SK-N-SH (cell line): ENCODE measurements at regions not wholly inside any gene's neighbourhood (a gene's known extent, or its start where the extent isn't known, plus 50 kb on each side); places are given as distances from the start of the nearest gene placed in this dataset.

ENCODE experiments used
- CTCF ChIA-PET: fragments of 300-600, 350-600 bp; formaldehyde crosslinking; extraction: SDS; loops from one replicate; lab custom pipeline; 2021; lab: Yijun Ruan, JAX
- POLR2A ChIA-PET: fragments of 350-600 bp; sonication (Branson Sonifier 250); formaldehyde crosslinking; extraction: SDS; loops from one replicate; lab custom pipeline; 2020; ENCODE audit warnings: antibody characterized with exemption, inconsistent platforms; lab: Yijun Ruan, JAX
- DNase-seq: peaks from one replicate; pipeline ENCODE4 v3.0.0; 2012
- H2AFZ ChIP-seq: fragments of 200-600 bp; sonication (generic); 2 replicates; pipeline ENCODE4 v1.8.1; 2016; ENCODE audit warnings: antibody characterized with exemption, mild to moderate bottlenecking, low read depth
- H3F3A ChIP-seq: fragments of 200-600 bp; sonication (generic); replicated peaks from 2 replicates; pipeline ENCODE3; 2016; ENCODE audit warnings: antibody characterized with exemption, mild to moderate bottlenecking; ENCODE audit not compliant: insufficient read depth
- H3K27ac ChIP-seq, 2 experiments: fragments of 200-500 bp in 1 of 2; fragments of 200-600 bp in 1 of 2; sonication (Bioruptor generic) in 1 of 2; sonication (generic), shearing (Covaris generic) in 1 of 2; 2 replicates each; pipeline versions ENCODE4 v1.5.1 to v1.6.1; 2014 to 2016; ENCODE audit warnings: low read depth in 2 of 2, inconsistent platforms in 1 of 2, low read length in 1 of 2, mild to moderate bottlenecking in 1 of 2, mixed read lengths in 1 of 2
- H3K27me3 ChIP-seq: fragments of 200-600 bp; sonication (generic), shearing (Covaris generic); 2 replicates; pipeline ENCODE4 v1.6.1; 2016; ENCODE audit warnings: mixed run types; ENCODE audit not compliant: insufficient read depth
- H3K36me3 ChIP-seq, 2 experiments: fragments of 200-500 bp in 1 of 2; fragments of 200-600 bp in 1 of 2; sonication (Bioruptor generic) in 1 of 2; sonication (generic) in 1 of 2; replicated peaks in 1 of 2; 2 replicates each; pipeline versions ENCODE3 to v1.5.1; 2014 to 2016; ENCODE audit warnings: low read length in 1 of 2, mild to moderate bottlenecking in 1 of 2; ENCODE audit not compliant: insufficient read depth in 2 of 2, control insufficient read depth in 1 of 2
- H3K4me1 ChIP-seq, 2 experiments: fragments of 200-500 bp in 1 of 2; fragments of 200-600 bp in 1 of 2; sonication (Bioruptor generic) in 1 of 2; sonication (generic), shearing (Covaris generic) in 1 of 2; 2 replicates each; pipeline versions ENCODE4 v1.5.1 to v1.6.1; 2014 to 2016; ENCODE audit warnings: low read depth in 1 of 2, low read length in 1 of 2, mixed run types in 1 of 2; ENCODE audit not compliant: insufficient read depth in 2 of 2, control insufficient read depth in 1 of 2
- H3K4me2 ChIP-seq: fragments of 200-600 bp; sonication (generic), shearing (Covaris generic); 2 replicates; pipeline ENCODE4 v1.6.1; 2017; ENCODE audit warnings: mixed run types
- H3K4me3 ChIP-seq, 2 experiments: fragments of 200-500 bp in 1 of 2; fragments of 200-600 bp in 1 of 2; sonication (Bioruptor generic) in 1 of 2; sonication (generic), shearing (Covaris generic) in 1 of 2; 2 replicates each; pipeline versions ENCODE4 v1.5.1 to v1.8.1; 2014 to 2016; ENCODE audit warnings: low read depth in 2 of 2, inconsistent platforms in 1 of 2, low read length in 1 of 2, mild to moderate bottlenecking in 1 of 2, mixed read lengths in 1 of 2, moderate library complexity in 1 of 2
- H3K79me2 ChIP-seq: fragments of 200-600 bp; sonication (generic); 2 replicates; pipeline ENCODE4 v1.8.1; 2017; ENCODE audit warnings: mild to moderate bottlenecking; ENCODE audit not compliant: insufficient read depth
- H3K9ac ChIP-seq: fragments of 200-600 bp; sonication (generic); 2 replicates; pipeline ENCODE4 v1.6.1; 2017; ENCODE audit warnings: mixed run types
- H3K9me2 ChIP-seq: fragments of 200-600 bp; sonication (generic); 2 replicates; pipeline ENCODE4 v1.6.1; 2017; ENCODE audit warnings: mixed run types
- H3K9me3 ChIP-seq: fragments of 200-600 bp; sonication (generic); 2 replicates; pipeline ENCODE4 v1.6.1; 2017; ENCODE audit warnings: mixed run types, mild to moderate bottlenecking, moderate library complexity
- H4K20me1 ChIP-seq: fragments of 200-600 bp; sonication (generic); 2 replicates; pipeline ENCODE4 v1.6.1; 2017; ENCODE audit warnings: mild to moderate bottlenecking, mixed run types; ENCODE audit not compliant: insufficient read depth
- CHD2 ChIP-seq: fragments of 150-350 bp; IDR thresholded peaks from 2 replicates; pipeline ENCODE4 v1.6.1; 2018; ENCODE audit warnings: low read length; ENCODE audit not compliant: partially characterized antibody
- ELF1 ChIP-seq: IDR thresholded peaks from 2 replicates; pipeline ENCODE4 v1.4.0; 2012
- EP300 ChIP-seq, 2 experiments: IDR thresholded peaks; 2 replicates each; pipeline versions ENCODE4 v1.4.0 to v1.6.1; 2012; ENCODE audit warnings: borderline replicate concordance in 1 of 2, low read depth in 1 of 2, low read length in 1 of 2
- EZH2phosphoT487 ChIP-seq: fragments of 200-600 bp; sonication (generic); IDR thresholded peaks from 2 replicates; pipeline ENCODE4 v1.6.1; 2017; ENCODE audit warnings: low read depth, mixed run types, mild to moderate bottlenecking, antibody characterized with exemption, moderate library complexity, borderline replicate concordance
- FOSL2 ChIP-seq: IDR thresholded peaks from 2 replicates; pipeline ENCODE4 v1.4.0; 2012; ENCODE audit warnings: low read depth, mild to moderate bottlenecking, moderate library complexity, borderline replicate concordance
- FOXJ3 ChIP-seq: sonication (generic); formaldehyde crosslinking; IDR thresholded peaks from 2 replicates; pipeline ENCODE4 v1.5.1; 2020; ENCODE audit warnings: mild to moderate bottlenecking, missing genetic modification reagents
- GABPA ChIP-seq: IDR thresholded peaks from 2 replicates; pipeline ENCODE4 v1.4.0; 2012; ENCODE audit warnings: low read depth, mild to moderate bottlenecking
- GATA2 ChIP-seq: sonication (generic); formaldehyde crosslinking; IDR thresholded peaks from 2 replicates; pipeline ENCODE4 v1.5.0; 2020; ENCODE audit warnings: mild to moderate bottlenecking, missing genetic modification reagents
- MAX ChIP-seq: IDR thresholded peaks from 2 replicates; pipeline ENCODE4 v1.4.0; 2012; ENCODE audit warnings: low read depth
- NRF1 ChIP-seq: IDR thresholded peaks from 2 replicates; pipeline ENCODE4 v1.6.1; 2012; ENCODE audit warnings: low read depth, mild to moderate bottlenecking, low read length
- RCOR1 ChIP-seq: fragments of 150-350 bp; IDR thresholded peaks from 2 replicates; pipeline ENCODE4 v1.6.1; 2017; ENCODE audit warnings: antibody characterized with exemption, low read length
- RFX5 ChIP-seq: IDR thresholded peaks from 2 replicates; pipeline ENCODE4 v1.6.1; 2012; ENCODE audit warnings: mild to moderate bottlenecking, improper control_type of control experiment, low read length
- RXRA ChIP-seq: IDR thresholded peaks from 2 replicates; pipeline ENCODE4 v1.4.0; 2012; ENCODE audit warnings: low read depth, mild to moderate bottlenecking, borderline replicate concordance
- SIN3A ChIP-seq: IDR thresholded peaks from 2 replicates; pipeline ENCODE4 v1.6.1; 2012; ENCODE audit warnings: low read depth, mild to moderate bottlenecking, low read length, moderate library complexity, borderline replicate concordance
- SMC3 ChIP-seq: IDR thresholded peaks from 2 replicates; pipeline ENCODE4 v1.6.1; 2012; ENCODE audit warnings: low read depth, low read length, improper control_type of control experiment
- TAF1 ChIP-seq: IDR thresholded peaks from 2 replicates; pipeline ENCODE4 v1.6.1; 2012; ENCODE audit warnings: low read depth, mild to moderate bottlenecking, low read length, moderate library complexity, borderline replicate concordance
- TCF12 ChIP-seq: IDR thresholded peaks from 2 replicates; pipeline ENCODE4 v1.4.0; 2012
- TEAD4 ChIP-seq: IDR thresholded peaks from 2 replicates; pipeline ENCODE4 v1.4.0; 2012; ENCODE audit warnings: mild to moderate bottlenecking, borderline replicate concordance; ENCODE audit not compliant: insufficient read depth
- YY1 ChIP-seq: IDR thresholded peaks from 2 replicates; pipeline ENCODE4 v1.4.0; 2012; ENCODE audit warnings: low read depth, mild to moderate bottlenecking
- WGBS: methylation state at CpG from one replicate; pipeline ENCODE4 v1.1.6; 2017; ENCODE audit warnings: low lambda C conversion rate; 5-methylcytosine and 5-hydroxymethylcytosine counted together
- TF ChIP-seq, protein P1 (sequence below): IDR thresholded peaks from 2 replicates; pipeline ENCODE4; 2012
- TF ChIP-seq, protein P2 (sequence below): IDR thresholded peaks from 2 replicates; pipeline ENCODE4 v1.4.0; 2012; ENCODE audit warnings: low read depth, borderline replicate concordance

DNA sequence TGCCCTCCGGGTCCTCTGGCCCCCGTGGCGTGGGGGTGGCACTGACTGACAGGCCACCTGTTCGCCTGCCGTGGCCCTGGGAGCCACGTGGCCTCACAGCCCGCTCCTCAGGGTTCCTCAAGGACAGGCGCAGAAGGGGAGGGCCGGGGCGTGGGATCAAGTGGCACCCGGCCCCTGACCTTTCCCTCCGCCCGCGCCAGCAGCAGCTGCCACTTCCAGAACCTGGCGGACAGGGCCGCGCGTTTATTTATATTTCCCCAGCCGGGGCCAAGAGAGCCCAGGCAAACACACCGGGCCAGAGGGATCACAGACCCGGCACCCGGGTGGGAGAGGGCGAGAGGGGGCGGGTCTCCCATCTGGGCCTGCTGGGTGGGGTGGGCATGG lies 92.6 kb downstream of the RFLNA start (continued):
- TF ChIP-seq, protein P1, sequence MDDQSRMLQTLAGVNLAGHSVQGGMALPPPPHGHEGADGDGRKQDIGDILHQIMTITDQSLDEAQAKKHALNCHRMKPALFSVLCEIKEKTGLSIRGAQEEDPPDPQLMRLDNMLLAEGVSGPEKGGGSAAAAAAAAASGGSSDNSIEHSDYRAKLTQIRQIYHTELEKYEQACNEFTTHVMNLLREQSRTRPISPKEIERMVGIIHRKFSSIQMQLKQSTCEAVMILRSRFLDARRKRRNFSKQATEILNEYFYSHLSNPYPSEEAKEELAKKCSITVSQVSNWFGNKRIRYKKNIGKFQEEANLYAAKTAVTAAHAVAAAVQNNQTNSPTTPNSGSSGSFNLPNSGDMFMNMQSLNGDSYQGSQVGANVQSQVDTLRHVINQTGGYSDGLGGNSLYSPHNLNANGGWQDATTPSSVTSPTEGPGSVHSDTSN: no peak
- TF ChIP-seq RCOR1 (no peak), SIN3A (no peak)

DNA sequence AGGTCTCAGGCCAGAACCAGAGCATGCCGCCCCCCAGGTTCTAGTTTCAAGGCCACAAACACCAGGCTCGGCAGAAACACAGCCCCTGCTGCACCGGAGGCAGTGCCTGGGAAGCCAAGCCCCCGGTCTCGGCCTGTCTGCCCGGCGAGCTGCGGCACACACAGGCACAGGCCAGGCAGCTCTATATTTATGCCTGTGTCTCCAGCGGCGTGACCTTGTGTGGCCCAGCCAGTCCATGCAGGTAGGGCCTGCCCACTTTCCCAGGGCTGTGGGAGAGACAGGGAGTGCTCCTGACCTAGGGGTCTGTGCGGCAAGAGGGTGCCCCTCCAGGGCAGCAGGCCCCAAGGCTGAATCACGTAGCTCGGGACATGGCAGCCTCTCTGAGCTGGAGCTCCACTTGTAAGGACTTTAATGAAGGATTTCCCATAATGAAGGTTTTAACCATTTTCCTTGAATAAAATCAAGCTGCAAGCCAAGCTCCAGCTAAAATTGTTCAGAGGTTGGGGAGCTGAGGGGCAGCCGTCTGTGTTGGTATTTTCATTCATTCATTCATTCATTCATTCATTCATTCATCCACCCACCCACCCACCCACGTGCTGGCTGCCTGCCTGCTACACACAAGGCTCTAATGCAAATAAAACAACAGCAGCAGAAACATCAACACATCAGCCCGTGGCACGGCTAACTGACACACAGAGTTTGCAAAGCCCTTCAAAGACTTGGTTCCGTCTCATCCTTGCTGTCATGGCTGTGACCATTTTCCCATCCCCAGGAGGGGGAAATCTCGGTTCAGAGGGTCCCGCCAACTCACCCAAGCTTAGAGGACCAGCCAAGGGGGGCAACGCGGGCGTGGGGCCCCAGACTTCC lies 92.0 kb downstream of the RFLNA start:
- POLR2A ChIA-PET: interaction anchor here (0.6 to 0.9 kb wide), 2 partner anchors 354 to 528 kb away, joined by 3 to 4 read pairs; partner anchors contain the start of gene UBC
- peak overlapping the region; percentile 61 to 91; a peak in 3 of 4 replicates for H3K4me3 ChIP-seq
- TF ChIP-seq TEAD4: no peak
- no peak for TF ChIP-seq TAF1
- no peak for TF ChIP-seq TCF12
- no peak for TF ChIP-seq SMC3
- TF ChIP-seq ELF1: no peak
- no peak for TF ChIP-seq RXRA
- TF ChIP-seq, all 33 proteins: peak for 0
- H3K27me3 ChIP-seq: no peaks in the 10 kb centered on the region
- H3K4me1 ChIP-seq: peaks cover 50 to 51% of the 10 kb centered on the region in 2 experiments; a peak in 3 of 4 replicates
- H3K9me2 ChIP-seq: no peaks in the 10 kb centered on the region
- peaks cover 7% of the 10 kb centered on the region; the same call in 1 of the 2 replicates for H4K20me1 ChIP-seq
- H3K36me3 ChIP-seq: peaks cover 22 to 33% of the 10 kb centered on the region in 2 experiments
- H3K27ac ChIP-seq: peak overlapping the region; percentile 53 to 95; a peak in 3 of 4 replicates
- WGBS: 59% methylated on average over 23 of the region's 23 CpGs
- H3K4me2 ChIP-seq: peak overlapping the region; percentile 99
- peaks cover 57% of the 10 kb centered on the region for H3F3A ChIP-seq
- H3K9ac ChIP-seq: peak overlapping the region; percentile 91
- DNase-seq: no peak
- CTCF ChIA-PET: interaction anchor here (1.2 to 2.8 kb wide), 3 partner anchors 12 to 350 kb away, joined by 3 to 9 read pairs (median 4); no protein-coding TSS in a partner anchor
- H3K9me3 ChIP-seq: no peaks in the 10 kb centered on the region
- no peak overlapping the region for H2AFZ ChIP-seq
- H3K79me2 ChIP-seq: peaks cover 85% of the 10 kb centered on the region

DNA sequence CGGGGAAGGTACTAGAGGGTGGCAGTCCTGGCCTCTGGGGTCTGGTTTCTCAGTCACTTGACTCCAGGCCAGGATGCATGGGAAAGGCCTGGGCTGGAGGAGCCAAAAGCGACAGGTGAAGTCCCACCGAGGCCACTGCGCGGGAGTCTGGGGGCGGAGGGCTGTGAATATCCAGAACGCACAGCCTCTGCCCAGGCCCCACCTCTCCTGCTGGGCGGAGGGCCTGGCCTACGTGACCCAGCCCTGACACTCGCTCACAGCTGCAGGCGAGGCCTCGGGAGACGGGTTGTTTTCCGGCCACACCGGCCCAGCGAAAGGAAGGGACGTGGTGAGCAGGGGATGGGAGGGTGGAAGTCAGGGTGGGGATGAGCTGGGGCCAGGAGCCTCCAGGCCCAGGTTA lies 91.2 kb downstream of the RFLNA start:
- no peaks in the 10 kb centered on the region for H3K9me2 ChIP-seq
- DNase-seq: no peak
- peaks cover 58% of the 10 kb centered on the region for H3F3A ChIP-seq
- H3K27me3 ChIP-seq: no peaks in the 10 kb centered on the region
- H3K79me2 ChIP-seq: peaks cover 94% of the 10 kb centered on the region
- CTCF ChIA-PET: interaction anchor here (1.2 to 2.8 kb wide), 3 partner anchors 13 to 349 kb away, joined by 3 to 9 read pairs (median 4); no protein-coding TSS in a partner anchor
- peaks cover 29 to 33% of the 10 kb centered on the region in 2 experiments for H3K36me3 ChIP-seq
- H3K27ac ChIP-seq: peak overlapping the region; percentile 53 to 95
- peak overlapping the region in 1 of 2 experiments; percentile 49; a peak in 2 of 4 replicates for H3K4me3 ChIP-seq
- H4K20me1 ChIP-seq: peaks cover 7% of the 10 kb centered on the region; the same call in 1 of the 2 replicates
- H3K4me2 ChIP-seq: peak overlapping the region; percentile 99
- H2AFZ ChIP-seq: no peak overlapping the region
- peak overlapping the region; percentile 64; the same call in 1 of the 2 replicates for H3K9ac ChIP-seq
- WGBS: 70% methylated on average over 8 of the region's 17 CpGs
- H3K9me3 ChIP-seq: no peaks in the 10 kb centered on the region
- H3K4me1 ChIP-seq: peaks cover 50 to 54% of the 10 kb centered on the region in 2 experiments; a peak in 3 of 4 replicates
- POLR2A ChIA-PET: interaction anchor here (0.9 kb wide), 1 partner anchor 528 kb away, joined by 3 read pairs; the partner anchor contains the start of gene UBC
- TF ChIP-seq ELF1 (no peak), YY1 (no peak), EP300 (IDR thresholded peaks at IDR 0.05; ENCODE audit: borderline replicate concordance in 1 of 2, low read depth in 1 of 2, low read length in 1 of 2) (no peak), SMC3 (no peak), EZH2phosphoT487 (no peak), GATA2 (CRISPR knock-in tag) (no peak), NRF1 (no peak), RFX5 (no peak), FOXJ3 (CRISPR knock-in tag) (no peak), FOSL2 (no peak), MAX (no peak), GABPA (no peak), TEAD4 (no peak), CHD2 (no peak)
- TF ChIP-seq, protein P2, sequence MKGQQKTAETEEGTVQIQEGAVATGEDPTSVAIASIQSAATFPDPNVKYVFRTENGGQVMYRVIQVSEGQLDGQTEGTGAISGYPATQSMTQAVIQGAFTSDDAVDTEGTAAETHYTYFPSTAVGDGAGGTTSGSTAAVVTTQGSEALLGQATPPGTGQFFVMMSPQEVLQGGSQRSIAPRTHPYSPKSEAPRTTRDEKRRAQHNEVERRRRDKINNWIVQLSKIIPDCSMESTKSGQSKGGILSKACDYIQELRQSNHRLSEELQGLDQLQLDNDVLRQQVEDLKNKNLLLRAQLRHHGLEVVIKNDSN: no peak
